HG02938 (cell line): ENCODE measurements at regions not wholly inside any gene's neighbourhood (a gene's known extent, or its start where the extent isn't known, plus 50 kb on each side); places are given as distances from the start of the nearest gene placed in this dataset.
A peak's percentile ranks its signal among the peaks of the same experiment; 100 is the strongest.

Experiments used
- ATAC-seq: cut with Tn5 transposase; IDR thresholded peaks from one replicate; pipeline ENCODE4 v1.9.1; 2021; ENCODE audit warnings: mild to moderate bottlenecking, moderate library complexity; ENCODE audit not compliant: unreplicated experiment

DNA sequence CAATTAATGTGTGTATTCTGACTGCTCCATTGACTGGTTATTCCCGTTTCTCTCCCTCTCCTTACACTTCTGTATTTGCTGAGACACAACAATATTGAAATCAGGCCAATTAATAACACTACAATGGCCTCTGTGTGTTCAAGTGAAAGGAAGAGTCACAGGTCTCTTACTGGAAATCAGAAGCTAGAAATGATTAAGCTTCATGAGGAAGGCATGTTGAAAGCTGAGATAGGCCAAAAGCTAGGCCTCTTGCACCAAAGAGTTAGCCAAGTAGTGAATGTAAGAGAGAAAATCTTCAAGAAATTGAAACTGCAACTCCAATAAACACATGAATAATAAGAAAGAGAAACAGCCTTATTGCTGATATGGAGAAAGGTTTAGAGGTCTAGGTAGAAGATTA is 489.5 kb upstream of the CITED2 start:
- ATAC-seq = peak; percentile 87

DNA sequence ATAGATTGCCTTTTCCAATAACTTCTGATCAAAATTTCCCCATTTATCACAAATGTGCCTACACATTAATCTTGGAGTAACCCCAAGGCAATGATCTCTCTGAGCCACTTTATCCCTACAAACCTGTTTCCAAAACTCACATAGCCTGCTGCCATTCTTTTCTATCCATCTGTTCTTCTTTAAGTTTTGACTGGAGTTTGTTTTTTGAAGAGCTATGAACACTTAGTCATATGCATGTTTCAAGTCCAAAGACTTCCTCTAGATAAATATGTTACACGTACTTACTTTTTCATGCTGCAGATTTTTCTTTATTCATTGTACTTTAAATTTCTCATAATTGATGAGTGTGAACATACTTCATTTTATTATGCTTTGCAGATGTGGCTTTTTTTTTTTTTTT is 488.9 kb upstream of the CITED2 start:
- ATAC-seq = no peak

DNA sequence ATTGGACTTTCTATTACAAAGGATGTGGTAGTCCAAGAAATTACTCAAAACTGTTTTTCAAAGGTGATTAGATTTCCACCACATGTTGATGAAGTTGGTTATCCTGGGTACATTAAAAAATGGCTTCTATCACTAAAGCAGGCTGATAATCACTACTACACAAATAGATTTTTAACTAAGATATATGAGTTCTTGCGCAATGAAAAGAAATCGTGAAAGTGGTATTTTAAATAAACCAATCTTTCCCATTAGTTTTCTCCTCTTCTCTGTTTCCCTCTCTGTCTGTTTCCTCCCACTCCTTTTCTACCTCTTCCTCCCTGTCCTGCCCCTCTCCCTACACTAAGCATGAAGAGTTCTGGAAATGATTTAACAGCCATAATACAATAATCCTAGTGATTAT is 487.9 kb upstream of the CITED2 start:
- no peak for ATAC-seq

DNA sequence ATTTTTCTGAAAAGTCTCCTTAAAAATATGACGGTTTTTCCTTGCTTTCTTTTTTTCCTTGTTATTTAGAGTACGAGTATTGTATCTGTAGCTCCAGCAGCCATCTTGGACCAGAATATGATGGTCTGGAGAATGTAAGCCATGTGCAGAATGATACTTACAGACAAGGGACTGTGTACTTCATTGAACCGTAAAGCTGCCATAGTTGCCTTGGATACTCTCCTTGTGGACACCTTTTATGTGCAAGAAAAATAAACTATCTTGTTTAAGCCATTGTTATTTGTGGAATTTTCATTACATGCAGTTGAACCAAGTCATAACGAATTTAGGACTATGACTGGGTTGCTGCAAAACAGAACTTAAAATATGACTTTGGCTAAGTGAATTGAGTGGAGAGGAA is 485.8 kb upstream of the CITED2 start:
- ATAC-seq = no peak

DNA sequence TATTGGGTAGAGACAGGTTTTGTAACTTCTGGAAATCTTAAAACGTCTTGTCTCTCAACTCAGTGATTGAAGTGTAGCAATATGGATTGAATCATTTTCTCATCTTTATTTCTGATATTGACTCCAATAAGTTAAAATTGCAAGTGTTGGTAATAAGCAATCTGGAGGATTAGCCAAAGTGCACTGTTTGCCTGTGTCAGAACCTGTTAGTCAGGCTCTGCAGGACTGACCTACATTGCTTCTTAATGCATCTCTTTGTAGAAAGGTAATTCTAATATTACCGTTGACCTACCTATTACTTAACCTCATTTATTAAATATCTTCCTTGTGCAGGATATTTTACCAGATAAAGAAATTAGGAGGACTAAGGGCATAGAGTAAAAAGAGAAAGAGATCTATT is 484.0 kb upstream of the CITED2 start:
- ATAC-seq = no peak

DNA sequence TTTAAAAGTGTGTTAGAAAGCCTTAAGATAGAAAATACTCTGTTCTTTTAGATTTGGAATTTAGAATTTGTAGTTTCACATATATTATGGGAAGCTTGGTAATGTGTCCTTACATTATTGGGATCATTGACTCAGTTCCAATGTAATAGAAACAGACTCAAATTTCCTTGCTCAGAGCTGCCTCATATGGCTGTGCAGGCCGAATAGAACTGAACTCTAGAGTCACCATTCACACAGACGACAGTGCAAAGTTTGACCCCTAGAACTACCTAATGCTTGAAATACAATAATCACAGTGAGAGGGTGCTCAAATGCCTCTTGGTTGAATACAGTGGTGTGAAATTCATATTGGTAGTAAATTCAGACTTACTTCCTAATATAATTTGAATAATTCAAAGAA is 482.7 kb upstream of the CITED2 start:
- ATAC-seq = no peak

DNA sequence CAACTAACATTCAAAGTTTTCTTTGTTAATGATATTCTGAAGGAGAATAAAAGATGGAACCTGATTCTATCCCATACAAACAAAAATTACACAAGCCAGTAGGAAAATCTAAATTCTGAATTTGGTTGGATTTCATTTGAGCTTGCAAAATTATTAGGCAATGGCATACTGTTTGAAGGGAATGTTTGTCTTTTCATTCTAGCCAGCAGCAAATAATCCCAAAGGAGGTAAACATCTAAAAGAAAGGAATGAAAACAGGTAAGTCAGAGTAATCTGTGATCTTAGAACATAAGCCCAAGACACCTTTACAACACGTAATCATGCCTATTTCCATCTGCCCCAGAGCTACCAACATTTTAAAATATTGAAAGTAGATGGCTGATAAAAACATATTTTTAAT is 482.1 kb upstream of the CITED2 start:
- ATAC-seq = no peak

DNA sequence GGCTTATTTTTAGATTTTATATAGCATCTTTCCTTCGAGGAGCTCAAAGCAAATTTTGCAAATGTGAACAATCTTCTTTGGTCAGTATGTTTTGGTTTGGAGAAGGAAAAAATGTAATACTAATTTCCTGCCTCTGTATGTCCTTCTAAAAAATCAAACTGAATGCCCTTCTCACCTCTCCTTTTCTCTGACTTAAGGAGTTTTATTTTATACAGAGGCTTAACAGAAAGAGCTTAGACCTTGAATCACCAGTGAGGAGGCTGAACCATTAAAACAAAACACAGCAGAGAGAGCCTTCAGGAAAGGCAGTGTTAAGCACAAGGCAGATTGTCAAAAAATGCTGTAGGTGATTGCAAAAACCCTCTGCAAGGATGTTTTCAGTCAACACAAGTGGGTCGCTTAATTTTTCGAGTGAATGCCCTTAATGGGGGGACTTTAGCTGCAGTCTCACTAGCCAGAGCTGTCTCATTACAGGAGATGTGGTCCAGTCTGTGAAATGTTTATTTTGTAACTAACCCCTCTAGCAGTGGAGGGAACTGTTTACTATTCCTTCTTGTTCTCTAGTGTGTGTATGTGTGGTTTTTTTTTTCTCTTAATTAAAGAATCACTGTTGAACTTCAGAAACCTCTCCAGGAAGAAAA is 481.3 kb upstream of the CITED2 start:
- no peak for ATAC-seq

DNA sequence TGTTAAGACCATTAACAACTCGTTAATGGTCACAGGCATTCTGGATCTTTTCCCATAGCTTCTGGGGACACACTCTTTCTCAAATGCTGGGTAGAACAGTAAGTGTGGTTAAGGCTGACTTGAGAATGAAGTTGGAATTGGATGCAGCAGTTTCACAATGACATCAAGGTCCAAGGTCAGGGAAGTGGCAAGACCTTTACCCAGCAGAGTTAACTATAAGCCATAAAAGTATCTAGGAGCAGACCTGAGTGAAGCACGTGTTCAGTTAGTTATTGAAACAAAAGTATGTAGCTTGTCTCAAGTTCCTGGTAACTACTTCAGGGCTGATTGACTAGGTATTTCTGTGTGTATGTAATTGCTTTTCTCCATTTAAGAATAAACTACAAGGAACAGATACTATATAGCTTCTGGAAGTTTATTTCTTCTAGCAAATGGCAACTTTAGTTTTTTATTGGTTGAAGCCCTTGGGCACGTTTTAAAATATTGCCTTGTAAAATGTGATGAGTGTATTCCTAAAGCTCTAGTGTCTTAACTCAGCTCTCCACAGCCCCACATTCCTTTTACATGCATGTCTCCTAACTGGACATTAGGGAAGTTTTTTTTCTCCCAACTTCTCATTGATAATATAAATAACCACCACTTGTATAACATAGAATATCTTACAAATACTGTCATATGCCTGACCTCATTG is 479.0 kb upstream of the CITED2 start:
- no peak for ATAC-seq

DNA sequence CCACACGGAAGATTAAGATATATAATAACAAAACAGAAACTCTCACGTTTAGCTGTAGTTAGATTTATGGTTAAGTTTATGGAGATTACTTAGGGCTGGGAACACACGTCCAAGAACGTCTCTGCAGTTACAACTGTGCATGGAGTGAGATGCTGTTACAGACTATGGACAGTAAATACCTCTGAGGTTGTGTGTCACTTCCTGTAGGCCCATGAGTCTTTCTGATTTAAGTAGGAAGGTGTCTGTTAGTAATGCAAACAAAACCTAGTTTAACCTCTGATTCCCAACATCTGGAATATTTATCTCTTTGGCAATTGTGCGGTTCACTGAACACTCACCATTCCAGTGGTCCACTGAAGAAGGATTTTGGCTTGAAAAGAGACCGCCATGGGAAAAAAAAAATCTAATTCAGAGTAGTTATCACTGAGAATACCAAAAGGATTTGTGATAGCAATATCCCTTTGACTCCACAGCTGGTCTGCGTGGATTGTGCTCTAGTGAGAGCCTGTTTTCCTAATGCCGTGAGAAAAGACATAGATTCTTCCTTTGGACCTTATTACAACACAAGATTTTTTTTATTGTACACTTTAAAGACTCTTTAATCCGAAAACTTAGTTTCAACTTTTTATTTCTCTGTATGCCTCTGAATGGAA is 478.2 kb upstream of the CITED2 start:
- no peak for ATAC-seq

DNA sequence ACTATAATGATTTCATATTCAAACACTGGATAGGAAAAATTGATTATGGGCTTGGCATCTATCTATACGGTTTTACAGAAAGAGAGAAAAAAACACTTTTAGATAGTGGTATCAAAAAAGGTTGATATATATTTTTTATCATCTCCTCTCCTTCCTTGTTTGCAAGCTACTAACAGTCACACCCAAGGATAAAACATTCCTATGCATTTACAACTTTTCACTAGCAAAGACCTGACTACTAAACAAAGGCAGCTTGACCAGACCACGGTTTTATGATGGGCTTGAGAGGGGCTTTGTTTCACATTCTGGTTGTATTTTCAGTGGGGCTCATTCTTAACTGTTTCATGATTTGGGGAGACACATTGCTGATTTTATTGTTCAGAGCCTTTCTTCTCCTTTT is 477.6 kb upstream of the CITED2 start:
- ATAC-seq = no peak

DNA sequence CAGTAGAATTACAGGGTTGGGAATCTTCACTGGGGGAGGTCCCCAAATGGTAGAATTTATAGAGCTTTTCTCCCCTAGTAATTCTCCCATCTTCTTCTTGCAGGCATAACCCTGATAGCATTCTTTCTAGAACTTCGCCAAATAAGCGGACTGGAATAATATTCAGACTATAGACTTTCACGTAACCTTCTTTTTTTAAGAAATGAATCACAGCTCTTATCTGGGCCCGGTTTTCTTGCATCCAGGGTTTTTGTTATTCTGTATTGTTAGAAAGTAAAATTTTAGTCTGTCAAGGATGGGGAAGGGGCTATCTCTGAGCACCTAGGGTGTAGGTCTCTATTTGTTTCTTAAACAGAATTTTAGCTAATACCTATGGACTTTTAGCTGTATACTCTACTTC is 476.8 kb upstream of the CITED2 start:
- ATAC-seq = no peak

DNA sequence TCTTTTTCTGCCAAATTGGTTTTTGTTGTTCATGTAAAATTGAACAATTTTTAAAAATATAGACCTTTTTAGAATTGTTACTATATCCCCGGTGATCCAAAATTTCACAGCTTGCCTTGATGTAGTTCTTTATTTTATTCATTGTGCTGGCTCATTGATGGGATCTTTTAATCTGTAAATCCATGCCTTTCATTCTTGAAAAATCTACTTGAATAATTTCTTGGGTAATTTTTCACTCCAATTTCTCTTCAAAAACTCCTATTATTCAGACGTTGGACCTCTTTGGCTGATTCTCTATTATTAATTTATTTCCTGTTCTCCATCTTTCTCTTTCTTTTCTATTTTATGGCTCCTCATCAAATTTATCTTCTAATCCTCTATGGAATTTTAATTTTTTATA is 476.1 kb upstream of the CITED2 start:
- no peak for ATAC-seq

DNA sequence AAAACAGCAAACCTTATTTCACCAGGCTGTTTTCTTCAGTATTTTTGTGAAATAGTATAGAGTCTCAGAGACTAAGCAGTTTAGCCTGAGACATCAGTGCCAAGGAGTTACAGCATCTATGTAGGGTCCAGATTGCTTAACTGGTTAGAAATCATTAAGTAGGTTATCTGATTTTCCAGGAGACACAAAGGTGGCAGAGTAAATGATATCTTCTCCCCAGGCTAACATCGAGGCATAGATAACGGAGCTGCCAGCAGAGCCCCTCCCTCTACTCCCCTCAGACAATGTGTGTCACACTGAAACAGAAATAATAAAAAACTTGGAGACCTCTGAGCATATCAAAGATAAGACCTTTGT is 473.0 kb upstream of the CITED2 start:
- no peak for ATAC-seq

DNA sequence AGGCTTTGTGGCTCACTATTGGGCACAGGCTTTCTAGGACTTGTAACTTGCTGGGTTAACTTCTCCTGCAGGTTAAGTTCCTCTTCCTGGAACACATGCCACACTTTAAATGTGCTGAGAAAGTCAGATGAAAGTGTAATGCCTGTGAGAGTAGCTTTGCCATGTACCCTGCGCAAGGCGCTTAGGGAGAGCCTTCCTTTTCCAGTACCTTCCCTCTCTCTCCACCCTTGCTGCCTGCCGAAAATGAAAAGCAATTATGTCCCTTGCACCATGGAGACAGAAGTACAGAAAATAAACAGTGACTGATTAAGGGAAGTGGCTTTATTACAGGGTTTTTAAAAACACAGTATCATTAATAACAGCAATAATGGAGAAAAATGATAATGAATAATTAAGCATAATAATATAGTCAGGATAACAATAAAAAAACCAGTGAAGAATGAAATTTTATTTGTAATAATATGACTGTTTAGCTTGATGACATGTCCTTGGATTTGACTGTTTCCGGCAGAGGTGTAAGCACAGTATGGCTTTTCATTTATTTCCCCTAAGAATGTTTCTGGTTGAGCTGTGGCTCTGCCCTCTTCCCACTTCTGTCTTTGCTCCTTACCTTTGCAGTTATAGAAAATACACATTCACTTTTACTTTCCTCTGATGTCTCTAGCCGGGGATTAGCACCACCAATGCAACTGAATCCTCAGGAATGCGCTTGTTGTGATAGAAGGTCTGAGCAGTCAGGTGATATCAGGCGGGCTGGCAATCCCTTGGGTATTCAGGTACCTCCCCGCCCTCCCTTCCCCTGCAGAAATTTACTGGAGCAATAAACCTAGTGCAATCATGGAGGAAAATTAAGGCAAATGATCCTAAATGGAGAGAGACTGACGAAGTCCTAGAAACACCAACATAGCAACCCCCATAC is 472.3 kb upstream of the CITED2 start:
- peak; percentile 61 for ATAC-seq

DNA sequence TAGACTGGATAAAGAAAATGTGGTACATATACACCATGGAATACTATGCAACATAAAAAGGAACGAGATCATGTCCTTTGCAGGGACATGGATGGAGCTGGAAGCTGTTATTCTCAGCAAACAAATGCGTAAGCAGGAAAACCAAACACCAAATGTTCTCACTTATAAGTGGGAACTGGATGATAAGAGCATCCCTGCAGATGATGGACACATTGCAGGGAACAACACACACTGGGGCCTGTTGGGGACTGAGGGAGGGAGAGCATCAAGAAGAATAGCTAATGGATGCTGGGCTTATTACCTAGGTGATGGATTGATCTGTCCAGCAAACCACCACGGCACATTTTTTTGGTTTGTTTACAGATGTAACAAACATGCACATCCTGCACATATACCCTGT is 470.5 kb upstream of the CITED2 start:
- no peak for ATAC-seq

DNA sequence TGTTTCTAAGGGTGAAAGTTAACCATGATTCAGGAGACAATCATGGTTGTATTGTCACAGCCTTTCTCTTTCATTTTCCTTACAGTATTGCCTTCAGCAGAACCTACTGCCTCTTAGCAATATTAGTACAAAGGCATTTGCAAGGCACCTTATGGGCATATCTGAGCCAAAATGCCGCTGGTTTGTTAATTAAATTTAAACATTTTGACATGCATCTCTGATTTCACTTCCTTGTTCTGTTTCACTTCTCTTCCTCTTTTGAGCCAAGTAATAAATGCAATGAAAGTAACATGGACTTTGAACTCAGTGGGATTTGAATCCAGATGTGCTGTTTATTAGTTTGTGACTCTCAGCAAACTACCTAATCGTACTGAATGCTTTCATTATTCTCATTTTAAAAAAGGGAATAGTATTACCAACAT is 467.4 kb upstream of the CITED2 start:
- ATAC-seq = peak; percentile 78

DNA sequence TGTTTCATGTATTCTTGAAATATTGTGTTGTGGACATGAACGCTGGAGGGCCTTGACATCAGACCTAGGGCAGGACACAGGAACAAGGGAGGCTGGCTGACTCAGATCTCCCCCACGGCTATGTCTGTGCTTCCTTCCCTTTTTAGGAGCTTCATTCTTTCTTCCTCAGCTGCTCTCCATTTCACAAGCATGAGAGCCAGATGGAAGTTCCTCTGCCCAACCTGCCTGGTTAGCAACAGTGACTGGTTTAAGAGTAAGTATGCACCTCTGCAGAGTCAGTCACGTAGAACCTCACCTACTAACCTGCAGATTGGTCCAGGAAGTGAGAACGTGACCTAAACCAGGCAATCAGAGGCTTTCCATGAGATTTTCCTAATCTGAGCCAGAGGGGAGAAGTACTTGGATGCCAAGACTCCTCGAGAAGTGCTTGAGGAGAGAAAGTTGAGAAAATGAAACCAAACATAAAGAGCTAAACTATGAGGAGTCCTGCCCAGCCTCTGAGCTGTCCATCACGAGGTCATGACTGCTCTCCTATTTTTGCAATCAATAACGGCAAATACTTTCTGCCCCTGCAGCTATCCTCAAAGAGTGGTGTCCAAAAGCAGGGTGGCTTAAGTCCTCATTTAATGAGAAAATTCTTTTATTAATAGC is 465.2 kb upstream of the CITED2 start:
- ATAC-seq = no peak

DNA sequence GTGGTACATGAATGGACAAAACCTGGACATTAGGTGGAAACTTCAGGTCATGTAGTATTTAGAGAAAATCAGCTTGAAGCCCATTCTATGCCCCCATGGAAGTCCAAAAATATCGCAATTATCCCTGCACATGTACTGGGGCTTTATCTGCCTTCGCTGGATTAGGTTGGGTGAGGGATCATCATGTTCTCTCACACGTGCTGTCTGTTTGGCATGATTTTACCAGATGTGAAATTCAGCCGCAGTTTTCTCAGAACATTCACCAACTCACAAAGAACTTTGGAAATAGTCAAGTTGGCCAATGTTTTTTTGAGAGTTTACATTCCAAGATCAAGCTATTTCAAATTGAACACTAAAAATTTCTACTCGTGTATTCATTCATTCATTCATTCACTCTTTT is 459.8 kb upstream of the CITED2 start:
- ATAC-seq = no peak

DNA sequence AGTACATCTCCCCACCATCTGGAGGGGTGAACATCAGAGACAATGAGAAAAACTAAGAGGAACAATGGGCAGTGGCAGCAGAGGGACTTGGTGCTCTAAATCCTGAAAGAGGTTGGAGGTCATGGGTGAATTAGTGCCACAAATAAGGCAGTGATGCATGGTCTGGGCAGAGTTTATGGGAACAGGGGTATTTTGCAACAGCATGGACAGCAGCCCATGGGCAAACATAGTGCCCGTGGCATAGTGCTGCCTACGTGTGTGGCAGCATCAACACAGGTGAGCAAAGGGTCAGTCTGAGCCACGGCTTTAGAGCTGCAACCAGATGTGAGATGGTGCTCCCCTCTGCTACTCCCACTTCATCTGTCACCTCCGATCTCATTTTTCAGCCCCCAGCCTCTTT is 459.1 kb upstream of the CITED2 start:
- no peak for ATAC-seq
